Muscle of back (tissue), 3 donors: ENCODE measurements at regions not wholly inside any gene's neighbourhood (a gene's known extent, or its start where the extent isn't known, plus 50 kb on each side); places are given as distances from the start of the nearest gene placed in this dataset.
A peak's percentile ranks its signal among the peaks of the same experiment; 100 is the strongest.

Source experiments
- DNase-seq, 3 donors: peaks; one replicate each; pipeline versions ENCODE4 v3.0.0 to v3.0.0-alpha.2; 2013

DNA sequence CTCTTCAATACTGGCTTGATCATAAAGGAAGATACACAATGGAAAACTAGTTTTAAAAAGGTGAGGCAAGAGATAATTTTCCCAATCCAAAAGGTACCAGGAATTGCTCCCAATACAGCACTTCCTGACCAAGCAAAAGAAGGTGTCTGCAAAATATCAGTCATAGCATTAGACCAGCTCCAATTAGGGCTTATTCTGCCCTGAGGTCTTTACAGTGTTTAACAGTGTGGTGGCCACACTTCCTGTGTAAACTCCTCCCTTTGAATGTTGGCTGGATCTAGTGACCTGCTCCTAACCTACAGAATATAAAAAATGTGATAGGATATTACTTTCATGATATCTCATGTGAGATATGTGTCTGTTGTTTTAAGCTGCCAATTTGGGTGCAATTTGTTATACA, 57.1 kb upstream of the BTN3A2 start:
- DNase-seq, result no peak

GRCh38 chr6:26309731-26310142, 55.3 kb upstream of the BTN3A2 start:
- peak in 1 of 3 donors; percentile 57 for DNase-seq

- DNase-seq, result peak in 1 of 3 donors; percentile 47
These were observed 54.0 kb upstream of the BTN3A2 start for GRCh38 chr6:26311012-26311384.

GRCh38 chr6:26311385-26312095, 53.5 kb upstream of the BTN3A2 start:
- DNase-seq, result peak in 2 of 3 donors; percentile 74 to 81

DNA sequence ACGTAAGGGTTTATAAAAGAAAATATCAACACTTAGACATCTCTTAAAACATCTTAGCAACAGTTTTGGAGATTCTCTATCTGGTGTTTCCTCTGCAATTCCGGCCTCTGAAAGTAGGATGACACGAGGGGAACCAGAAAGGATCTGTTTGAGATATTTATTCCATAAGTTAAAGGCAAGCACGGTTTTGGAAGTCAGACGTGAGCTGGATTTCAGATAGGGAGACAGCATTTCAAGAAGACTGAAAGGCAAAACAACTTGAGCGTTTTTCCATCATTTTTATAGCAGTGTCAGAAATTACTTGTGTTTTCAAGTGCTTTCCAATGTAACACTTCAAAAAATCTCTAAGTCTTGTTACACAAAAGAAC, 52.9 kb upstream of the BTN3A2 start:
- DNase-seq, result peak in 1 of 3 donors; percentile 69

DNA sequence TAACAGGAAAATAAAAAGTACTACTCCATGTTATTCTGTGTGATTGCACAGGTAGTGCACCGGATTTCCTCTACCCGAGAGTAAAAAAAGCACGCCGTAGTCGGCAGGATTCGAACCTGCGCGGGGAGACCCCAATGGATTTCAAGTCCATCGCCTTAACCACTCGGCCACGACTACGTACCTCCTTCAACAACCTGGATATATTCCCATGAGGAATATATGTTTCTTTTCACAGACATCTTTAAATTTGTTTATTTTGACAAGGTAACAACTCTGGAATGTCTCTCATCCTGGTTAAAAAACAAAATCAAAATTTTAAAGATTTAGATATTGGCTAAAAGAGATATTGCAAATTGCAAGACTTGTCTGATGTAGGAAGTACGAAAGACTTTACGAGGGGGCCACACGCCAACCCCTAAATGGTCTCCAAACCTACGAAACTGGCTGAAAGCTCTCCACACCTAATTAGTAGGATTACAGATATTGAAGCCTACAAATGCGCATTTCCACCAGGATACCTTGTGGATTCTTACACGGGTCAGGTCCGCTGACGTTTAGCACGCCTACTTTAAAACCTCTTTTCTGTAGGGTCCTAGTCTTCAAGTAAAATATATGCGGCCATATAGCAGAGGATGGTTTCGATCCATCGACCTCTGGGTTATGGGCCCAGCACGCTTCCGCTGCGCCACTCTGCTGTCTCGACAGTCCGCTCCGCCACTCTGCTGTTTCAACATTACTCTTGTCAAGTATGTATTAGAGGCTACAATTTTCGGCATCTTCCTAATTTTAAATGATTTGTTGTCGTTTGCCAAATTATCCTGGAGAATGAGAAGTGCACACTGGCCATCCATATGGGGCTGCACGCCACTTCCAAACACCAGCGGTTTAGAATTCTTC, 52.2 kb upstream of the BTN3A2 start:
- peak; percentile 82 to 92 (median 87) for DNase-seq
